OCI-LY3 (cell line): ENCODE measurements at regions not wholly inside any gene's neighbourhood (a gene's known extent, or its start where the extent isn't known, plus 50 kb on each side); places are given as distances from the start of the nearest gene placed in this dataset.
"Not testable (repeated sequence)": the region's sequence is repeated elsewhere in the genome, so short reads cannot be mapped to it uniquely, and the experiment has no call there.

Source experiments
- H2AFZ ChIP-seq: fragments of 200-600, 300-600 bp; shearing (Covaris generic); 2 replicates; pipeline ENCODE4 v1.6.0; 2014; ENCODE audit warnings: antibody characterized with exemption, low read depth, low read length
- H3K27ac ChIP-seq: fragments of 200-600, 300-600 bp; sonication (generic); 2 replicates; pipeline ENCODE4 v1.5.1; 2014; ENCODE audit warnings: mild to moderate bottlenecking, low read length, moderate library complexity, mixed read lengths
- H3K27me3 ChIP-seq: fragments of 200-600, 300-600 bp; sonication (generic); 2 replicates; pipeline ENCODE4 v1.6.1; 2014; ENCODE audit warnings: low read depth, low read length, mixed read lengths
- H3K36me3 ChIP-seq: fragments of 200-600, 300-600 bp; sonication (generic); replicated peaks from 2 replicates; pipeline ENCODE3; 2014; ENCODE audit warnings: low read depth, low read length, mixed read lengths
- H3K4me1 ChIP-seq: fragments of 300-600, 200-600 bp; sonication (generic); 2 replicates; pipeline ENCODE4 v1.6.1; 2014; ENCODE audit warnings: low read length, mixed read lengths
- H3K4me2 ChIP-seq: fragments of 200-600, 300-600 bp; sonication (generic); 2 replicates; pipeline ENCODE4 v1.6.1; 2014; ENCODE audit warnings: low read length, mixed read lengths
- H3K4me3 ChIP-seq: fragments of 300-600, 200-600 bp; sonication (generic); 2 replicates; pipeline ENCODE4 v1.5.1; 2014; ENCODE audit warnings: antibody characterized with exemption, mild to moderate bottlenecking, low read length, moderate library complexity
- H3K79me2 ChIP-seq: fragments of 300-600, 200-600 bp; shearing (Covaris generic); 2 replicates; pipeline ENCODE4 v1.6.1; 2014; ENCODE audit warnings: mild to moderate bottlenecking, low read length, mixed read lengths
- H3K9ac ChIP-seq: fragments of 300-600, 200-600 bp; shearing (Covaris generic); 2 replicates; pipeline ENCODE4 v1.6.0; 2014; ENCODE audit warnings: mild to moderate bottlenecking, low read length, moderate library complexity
- H3K9me3 ChIP-seq: fragments of 200-600, 300-600 bp; shearing (Covaris generic); 2 replicates; pipeline ENCODE4 v1.6.1; 2014; ENCODE audit warnings: low read length, mixed read lengths; ENCODE audit not compliant: insufficient read depth
- H4K20me1 ChIP-seq: fragments of 200-600, 300-600 bp; sonication (generic); 2 replicates; pipeline ENCODE4 v1.6.1; 2016; ENCODE audit warnings: low read length, mixed read lengths; ENCODE audit not compliant: insufficient read depth
- EZH2phosphoT487 ChIP-seq: fragments of 200-600 bp; shearing (Covaris generic); IDR thresholded peaks from 2 replicates; pipeline ENCODE4 v1.6.1; 2018; ENCODE audit warnings: antibody characterized with exemption, mixed run types, low read depth
- TF ChIP-seq, protein P1 (sequence below): fragments of 200-600, 300-600 bp; sonication (generic); IDR thresholded peaks from 2 replicates; pipeline ENCODE4 v1.5.1; 2014; ENCODE audit warnings: antibody characterized with exemption, low read length, low read depth

- TF ChIP-seq, protein P1, sequence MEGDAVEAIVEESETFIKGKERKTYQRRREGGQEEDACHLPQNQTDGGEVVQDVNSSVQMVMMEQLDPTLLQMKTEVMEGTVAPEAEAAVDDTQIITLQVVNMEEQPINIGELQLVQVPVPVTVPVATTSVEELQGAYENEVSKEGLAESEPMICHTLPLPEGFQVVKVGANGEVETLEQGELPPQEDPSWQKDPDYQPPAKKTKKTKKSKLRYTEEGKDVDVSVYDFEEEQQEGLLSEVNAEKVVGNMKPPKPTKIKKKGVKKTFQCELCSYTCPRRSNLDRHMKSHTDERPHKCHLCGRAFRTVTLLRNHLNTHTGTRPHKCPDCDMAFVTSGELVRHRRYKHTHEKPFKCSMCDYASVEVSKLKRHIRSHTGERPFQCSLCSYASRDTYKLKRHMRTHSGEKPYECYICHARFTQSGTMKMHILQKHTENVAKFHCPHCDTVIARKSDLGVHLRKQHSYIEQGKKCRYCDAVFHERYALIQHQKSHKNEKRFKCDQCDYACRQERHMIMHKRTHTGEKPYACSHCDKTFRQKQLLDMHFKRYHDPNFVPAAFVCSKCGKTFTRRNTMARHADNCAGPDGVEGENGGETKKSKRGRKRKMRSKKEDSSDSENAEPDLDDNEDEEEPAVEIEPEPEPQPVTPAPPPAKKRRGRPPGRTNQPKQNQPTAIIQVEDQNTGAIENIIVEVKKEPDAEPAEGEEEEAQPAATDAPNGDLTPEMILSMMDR, result no peak
- no peak for TF ChIP-seq EZH2phosphoT487
- Histone ChIP-seq H2AFZ (no peak overlapping the region), H3K9me3 (no peaks in the 10 kb centered on the region), H3K4me3 (no peak overlapping the region), H3K27me3 (no peaks in the 10 kb centered on the region), H4K20me1 (no peaks in the 10 kb centered on the region), H3K4me1 (no peaks in the 10 kb centered on the region), H3K27ac (no peak overlapping the region), H3K9ac (no peak overlapping the region), H3K36me3 (no peaks in the 10 kb centered on the region), H3K4me2 (no peak overlapping the region), H3K79me2 (no peaks in the 10 kb centered on the region)
Observed at GRCh38 chr22:47401976-47402770, 639.7 kb downstream of the TBC1D22A start.

DNA sequence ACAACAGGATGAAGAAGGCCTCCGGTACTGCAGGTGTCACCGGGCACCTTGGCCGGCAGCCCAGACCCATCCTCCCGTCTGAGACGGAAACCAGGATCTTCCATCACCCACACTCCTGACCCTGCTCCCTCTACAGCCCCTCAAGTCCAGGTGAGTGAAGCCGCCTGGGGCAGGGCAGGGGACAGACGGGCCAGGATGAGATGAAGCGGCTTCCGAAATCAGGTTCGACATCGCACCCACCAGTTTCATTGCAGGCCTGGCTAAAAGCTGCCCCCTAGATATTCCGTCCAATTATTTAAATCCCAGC lies 639.1 kb downstream of the TBC1D22A start:
- Histone ChIP-seq H3K4me1 (no peaks in the 10 kb centered on the region), H4K20me1 (no peaks in the 10 kb centered on the region), H3K9ac (no peak overlapping the region), H3K27me3 (no peaks in the 10 kb centered on the region), H3K79me2 (no peaks in the 10 kb centered on the region), H3K4me2 (no peak overlapping the region), H3K27ac (no peak overlapping the region), H3K4me3 (no peak overlapping the region), H3K9me3 (no peaks in the 10 kb centered on the region), H3K36me3 (no peaks in the 10 kb centered on the region), H2AFZ (no peak overlapping the region)
- no peak for TF ChIP-seq EZH2phosphoT487
- TF ChIP-seq, protein P1, result no peak

DNA sequence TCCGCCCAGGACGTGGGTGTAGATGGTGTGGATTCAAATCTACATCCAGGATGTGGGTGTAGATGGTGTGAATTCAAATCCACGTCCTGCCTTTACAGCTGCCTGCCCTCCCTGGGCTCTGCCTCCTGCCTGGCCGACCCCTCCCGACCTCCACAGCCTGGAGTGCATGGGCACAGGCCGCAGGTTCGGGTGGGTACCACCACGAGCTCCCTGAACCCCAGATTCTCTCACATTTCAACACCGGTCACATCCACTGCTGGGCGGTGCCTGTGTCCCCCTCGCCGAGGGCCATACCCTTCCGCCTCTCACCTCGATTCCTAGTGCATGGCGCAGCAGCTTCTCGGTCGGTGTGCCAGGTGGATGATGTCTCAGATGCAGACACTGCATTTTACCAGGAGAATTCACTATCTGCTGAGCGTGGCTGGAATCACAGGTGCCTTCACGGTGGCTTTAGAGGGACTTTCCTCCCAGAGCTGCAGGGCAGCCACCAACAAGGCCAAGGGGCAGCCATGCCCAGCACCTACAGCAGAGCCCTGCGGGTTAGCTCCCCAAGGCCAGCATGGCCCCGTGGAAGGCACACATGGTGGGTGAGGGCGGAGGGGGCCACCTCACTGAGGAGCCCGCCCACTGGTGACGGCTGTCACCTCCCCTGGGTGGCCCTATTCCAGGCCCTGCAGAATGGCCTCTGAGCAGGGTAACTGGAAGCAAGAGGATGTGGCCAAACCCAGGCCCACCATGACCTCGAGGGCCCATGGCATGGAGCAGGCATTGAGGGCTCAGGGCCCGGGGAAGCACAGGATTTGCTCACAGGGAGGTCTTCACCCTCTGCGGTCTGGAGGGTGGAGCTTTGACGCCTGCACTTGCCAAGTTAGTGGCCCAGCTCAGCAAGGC lies 638.5 kb downstream of the TBC1D22A start:
- Histone ChIP-seq H3K4me3 (no peak overlapping the region), H3K79me2 (no peaks in the 10 kb centered on the region), H2AFZ (no peak overlapping the region), H3K9me3 (no peaks in the 10 kb centered on the region), H3K9ac (no peak overlapping the region), H3K27me3 (no peaks in the 10 kb centered on the region), H3K36me3 (no peaks in the 10 kb centered on the region), H3K4me2 (no peak overlapping the region), H3K27ac (no peak overlapping the region), H3K4me1 (no peaks in the 10 kb centered on the region), H4K20me1 (no peaks in the 10 kb centered on the region)
- TF ChIP-seq EZH2phosphoT487, result no peak
- TF ChIP-seq, protein P1, result no peak

GRCh38 chr22:47400131-47400530 lies 637.7 kb downstream of the TBC1D22A start:
- H3K79me2 ChIP-seq, H3K4me1 ChIP-seq, H3K9ac ChIP-seq, H3K4me3 ChIP-seq, H3K36me3 ChIP-seq, H3K27me3 ChIP-seq, H3K9me3 ChIP-seq, H2AFZ ChIP-seq, H4K20me1 ChIP-seq, H3K4me2 ChIP-seq, H3K27ac ChIP-seq: not testable (repeated sequence)
